ENCODE measurements at regions not wholly inside any gene's neighbourhood (a gene's known extent, or its start where the extent isn't known, plus 50 kb on each side); places are given as distances from the start of the nearest gene placed in this dataset.

DNA sequence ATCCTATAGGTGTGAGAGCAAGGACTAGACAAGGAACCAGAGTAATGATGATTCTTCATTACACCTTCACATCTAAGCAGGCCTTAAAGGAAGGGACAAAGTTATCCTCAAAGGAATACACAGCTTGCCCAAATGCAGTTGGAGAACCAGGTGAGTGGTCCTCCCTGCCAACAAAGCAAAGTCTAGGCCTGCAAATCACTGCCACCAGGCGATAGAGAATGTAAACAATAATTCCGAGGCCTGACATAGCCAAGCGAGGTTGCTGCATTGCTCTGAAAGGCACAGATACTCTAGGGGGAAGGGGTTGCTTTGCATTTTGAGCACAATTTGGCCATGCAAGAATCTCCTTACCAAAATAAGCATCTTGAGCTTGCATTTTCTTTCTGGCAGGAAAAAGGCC lies 178.2 kb upstream of the FAT1 start:
- FAIRE-seq, result no peak
- DNase-seq (ENCODE audit: insufficient read length, low spot score), result no peak
- no peak for TF ChIP-seq CTCF (IDR thresholded peaks at IDR 0.05; ENCODE audit: insufficient read depth, missing control alignments)

DNA sequence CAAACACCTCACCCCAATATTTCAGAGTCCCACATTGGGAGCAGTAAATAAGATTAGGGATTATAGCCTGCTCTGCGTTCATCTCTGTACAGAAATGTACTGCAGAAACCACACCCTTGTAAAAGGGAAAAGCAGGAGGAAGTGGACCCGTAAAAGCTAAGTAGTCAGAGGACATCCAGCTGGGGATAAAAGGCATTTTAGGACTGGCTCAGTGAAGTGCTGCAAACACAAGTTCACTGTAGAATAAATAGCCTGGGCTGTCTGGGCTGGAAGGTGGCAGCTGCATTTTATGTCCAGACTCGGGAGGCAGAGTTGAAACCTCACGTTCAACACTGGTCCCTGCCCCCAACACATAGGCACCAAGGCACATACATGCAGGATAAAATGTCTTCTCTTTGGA lies 178.7 kb upstream of the FAT1 start:
- TF ChIP-seq CTCF (IDR thresholded peaks at IDR 0.05; ENCODE audit: insufficient read depth, missing control alignments), result no peak
- FAIRE-seq (no peak), DNase-seq (ENCODE audit: insufficient read length, low spot score) (no peak)

- no peak for FAIRE-seq
- DNase-seq (ENCODE audit: insufficient read length, low spot score), result no peak
- no peak for TF ChIP-seq CTCF (IDR thresholded peaks at IDR 0.05; ENCODE audit: insufficient read depth, missing control alignments)
Measured at GRCh38 chr4:186904101-186904500, 180.4 kb upstream of the FAT1 start.

GRCh38 chr4:186906722-186907121 lies 183.1 kb upstream of the FAT1 start:
- no peak for TF ChIP-seq CTCF (IDR thresholded peaks at IDR 0.05; ENCODE audit: insufficient read depth, missing control alignments)
- FAIRE-seq (no peak), DNase-seq (ENCODE audit: insufficient read length, low spot score) (no peak)

- DNase-seq (ENCODE audit: insufficient read length, low spot score) (no peak), FAIRE-seq (no peak)
- TF ChIP-seq CTCF (IDR thresholded peaks at IDR 0.05; ENCODE audit: insufficient read depth, missing control alignments), result no peak
Measured at GRCh38 chr4:186910385-186910784, 186.7 kb upstream of the FAT1 start.

- no peak for DNase-seq (ENCODE audit: insufficient read length, low spot score)
- no peak for TF ChIP-seq CTCF (IDR thresholded peaks at IDR 0.05; ENCODE audit: insufficient read depth, missing control alignments)
- FAIRE-seq, result no peak
Measured at GRCh38 chr4:186912606-186913005, 188.9 kb upstream of the FAT1 start.

DNA sequence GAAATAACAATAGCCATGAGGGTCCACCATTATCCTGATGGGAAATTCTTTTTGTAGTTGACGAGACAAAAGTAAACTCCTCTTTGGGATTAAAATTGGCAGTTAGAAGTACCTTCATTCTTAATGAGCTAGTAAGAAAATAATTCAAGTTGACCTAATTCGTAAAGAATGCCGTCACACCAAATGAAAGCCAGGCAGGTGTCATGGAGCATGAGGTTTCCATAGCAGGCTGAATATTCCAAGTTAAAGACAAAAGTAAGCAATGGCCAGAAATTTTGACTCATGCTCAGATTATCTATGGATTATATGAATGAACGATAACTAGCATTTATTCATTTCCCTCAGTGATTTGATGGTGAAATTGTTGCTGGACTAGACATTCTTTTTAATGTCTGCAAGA lies 192.2 kb upstream of the FAT1 start:
- no peak for DNase-seq (ENCODE audit: insufficient read length, low spot score)
- FAIRE-seq, result no peak
- no peak for TF ChIP-seq CTCF (IDR thresholded peaks at IDR 0.05; ENCODE audit: insufficient read depth, missing control alignments)
